ENCODE measurements at regions not wholly inside any gene's neighbourhood (a gene's known extent, or its start where the extent isn't known, plus 50 kb on each side); places are given as distances from the start of the nearest gene placed in this dataset.

GRCh38 chr2:175854129-175854528 lies 147.9 kb downstream of the LNPK start:
- TF ChIP-seq EZH2 (IDR thresholded peaks at IDR 0.05; ENCODE audit: borderline replicate concordance, low read depth, low read length, poor library complexity, severe bottlenecking) (no peak), CTCF (conservative IDR thresholded peaks at IDR 0.05; ENCODE audit: low read depth, low read length) (no peak)
- Histone ChIP-seq H3K9me3 (ENCODE audit: low read depth, low read length, poor library complexity, severe bottlenecking) (no peaks in the 10 kb centered on the region), H3K4me1 (ENCODE audit: insufficient read depth, low read length, poor library complexity, severe bottlenecking) (peaks cover 6% of the 10 kb centered on the region), H3K27ac (ENCODE audit: low read depth, low read length, poor library complexity, severe bottlenecking) (no peak overlapping the region), H3K36me3 (ENCODE audit: insufficient read depth, low read length, poor library complexity, severe bottlenecking) (no peaks in the 10 kb centered on the region), H3K4me3 (ENCODE audit: low read depth, low read length, poor library complexity, severe bottlenecking) (no peak overlapping the region), H3K27me3 (replicated peaks; ENCODE audit: insufficient read depth, low read depth, low read length, poor library complexity) (no peaks in the 10 kb centered on the region)
- intact Hi-C loops (cut with micrococcal nuclease; ENCODE audit: unreplicated experiment): loop anchor here (2.0 kb wide), 1 partner anchor 61 kb away; no protein-coding TSS in a partner anchor
- no peak for DNase-seq (ENCODE audit: low spot score)
- ChIA-PET POLR2A (ENCODE audit: low non-redundant PET) (no interaction called here), CTCF (no interaction called here)
- no TSS peak for BruUV-seq (replicated peaks)

GRCh38 chr2:175853616-175853890 lies 148.5 kb downstream of the LNPK start:
- Histone ChIP-seq H3K4me3 (ENCODE audit: low read depth, low read length, poor library complexity, severe bottlenecking) (no peak overlapping the region), H3K36me3 (ENCODE audit: insufficient read depth, low read length, poor library complexity, severe bottlenecking) (no peaks in the 10 kb centered on the region), H3K4me1 (ENCODE audit: insufficient read depth, low read length, poor library complexity, severe bottlenecking) (peaks cover 6% of the 10 kb centered on the region), H3K9me3 (ENCODE audit: low read depth, low read length, poor library complexity, severe bottlenecking) (no peaks in the 10 kb centered on the region), H3K27me3 (replicated peaks; ENCODE audit: insufficient read depth, low read depth, low read length, poor library complexity) (no peaks in the 10 kb centered on the region), H3K27ac (ENCODE audit: low read depth, low read length, poor library complexity, severe bottlenecking) (no peak overlapping the region)
- CTCF ChIA-PET: no interaction called here
- intact Hi-C loops (cut with micrococcal nuclease; ENCODE audit: unreplicated experiment): no loop called here
- no TSS peak for BruUV-seq (replicated peaks)
- TF ChIP-seq CTCF (conservative IDR thresholded peaks at IDR 0.05; ENCODE audit: low read depth, low read length) (no peak), EZH2 (IDR thresholded peaks at IDR 0.05; ENCODE audit: borderline replicate concordance, low read depth, low read length, poor library complexity, severe bottlenecking) (no peak)
- DNase-seq (ENCODE audit: low spot score): no peak
- POLR2A ChIA-PET (ENCODE audit: low non-redundant PET): no interaction called here

- Histone ChIP-seq H3K4me1 (ENCODE audit: insufficient read depth, low read length, poor library complexity, severe bottlenecking) (peaks cover 6% of the 10 kb centered on the region), H3K4me3 (ENCODE audit: low read depth, low read length, poor library complexity, severe bottlenecking) (no peak overlapping the region), H3K27me3 (replicated peaks; ENCODE audit: insufficient read depth, low read depth, low read length, poor library complexity) (no peaks in the 10 kb centered on the region), H3K9me3 (ENCODE audit: low read depth, low read length, poor library complexity, severe bottlenecking) (no peaks in the 10 kb centered on the region), H3K27ac (ENCODE audit: low read depth, low read length, poor library complexity, severe bottlenecking) (no peak overlapping the region), H3K36me3 (ENCODE audit: insufficient read depth, low read length, poor library complexity, severe bottlenecking) (no peaks in the 10 kb centered on the region)
- TF ChIP-seq EZH2 (IDR thresholded peaks at IDR 0.05; ENCODE audit: borderline replicate concordance, low read depth, low read length, poor library complexity, severe bottlenecking) (no peak), CTCF (conservative IDR thresholded peaks at IDR 0.05; ENCODE audit: low read depth, low read length) (no peak)
- intact Hi-C loops (cut with micrococcal nuclease; ENCODE audit: unreplicated experiment): no loop called here
- POLR2A ChIA-PET (ENCODE audit: low non-redundant PET): no interaction called here
- no peak for DNase-seq (ENCODE audit: low spot score)
- no TSS peak for BruUV-seq (replicated peaks)
- CTCF ChIA-PET: no interaction called here
Observed at GRCh38 chr2:175852879-175853615, 149.0 kb downstream of the LNPK start.

All from A673 (cell line).